ENCODE measurements at regions not wholly inside any gene's neighbourhood (a gene's known extent, or its start where the extent isn't known, plus 50 kb on each side); places are given as distances from the start of the nearest gene placed in this dataset.

- DNase-seq, result no peak
Observed at GRCh38 chr18:37624318-37624717, 58.7 kb upstream of the CELF4 start.

DNA sequence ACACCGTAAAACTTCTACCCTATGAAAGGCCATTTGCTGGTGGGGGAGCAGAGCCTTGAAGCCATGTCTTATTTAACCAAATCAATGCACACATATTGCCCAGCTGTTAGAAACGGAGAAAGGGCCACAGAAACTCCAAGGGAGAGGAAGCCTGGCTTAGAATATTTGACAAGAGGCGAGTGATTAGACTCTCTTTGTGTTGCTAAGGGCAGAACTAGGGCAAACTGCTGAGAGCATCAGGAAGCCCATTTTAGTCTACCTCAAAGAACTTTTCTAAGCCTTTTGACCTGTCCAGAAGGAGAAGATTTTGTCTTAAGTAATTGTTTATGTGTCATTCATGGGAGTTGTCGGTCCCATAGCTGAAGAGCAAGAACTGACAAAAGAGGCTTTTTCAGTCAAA is 54.4 kb upstream of the CELF4 start:
- DNase-seq, result no peak

DNA sequence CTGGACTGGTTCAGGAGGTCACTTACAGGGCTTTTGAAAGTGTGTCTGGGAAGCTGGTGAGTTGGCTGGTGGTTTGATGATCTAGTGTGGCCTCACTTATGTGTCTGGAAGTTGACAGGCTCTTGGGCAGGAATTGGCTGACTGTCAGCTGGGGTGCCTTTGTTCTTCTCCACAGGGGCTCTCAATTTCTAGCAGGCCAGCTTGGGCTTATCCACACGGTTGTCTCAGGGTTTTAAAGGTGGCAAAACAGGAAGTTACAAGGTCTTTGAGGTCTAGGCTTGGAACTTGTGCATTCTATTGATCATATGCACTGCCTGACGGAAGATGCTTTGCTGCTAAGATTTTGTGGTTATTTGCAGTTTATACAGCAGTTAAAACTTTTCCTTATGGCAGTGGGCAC is 52.0 kb upstream of the CELF4 start:
- no peak for DNase-seq
